CD4-positive, alpha-beta memory T cell (primary cell): ENCODE measurements at regions not wholly inside any gene's neighbourhood (a gene's known extent, or its start where the extent isn't known, plus 50 kb on each side); places are given as distances from the start of the nearest gene placed in this dataset.
"Not testable (repeated sequence)": the region's sequence is repeated elsewhere in the genome, so short reads cannot be mapped to it uniquely, and the experiment has no call there.

ENCODE experiments used
- CTCF ChIA-PET: fragments of 350-600 bp; sonication (Branson Sonifier 250); formaldehyde crosslinking; loops from one replicate; lab custom pipeline; 2021; ENCODE audit warnings: inconsistent platforms; ENCODE audit not compliant: partially characterized antibody; lab: Charles Lee
- POLR2A ChIA-PET: fragments of 350-600 bp; sonication (Branson Sonifier 250); formaldehyde crosslinking; loops from one replicate; lab custom pipeline; 2021; ENCODE audit not compliant: partially characterized antibody; lab: Charles Lee
- DNase-seq, 5 donors: peaks; one replicate each; pipeline versions ENCODE4 v3.0.0 to v3.0.0-alpha.2; 2020 to 2022; ENCODE audit warnings: mixed read lengths in 1 of 5
- H3K27ac ChIP-seq: one replicate; pipeline ENCODE4 v1.7.0; 2013; ENCODE audit warnings: low read depth, low read length
- H3K27me3 ChIP-seq: 2 replicates; pipeline ENCODE4 v1.7.0; 2013; ENCODE audit warnings: mild to moderate bottlenecking, low read length, moderate library complexity; ENCODE audit not compliant: insufficient read depth
- H3K36me3 ChIP-seq: 2 replicates; pipeline ENCODE4 v1.7.0; 2013; ENCODE audit warnings: mild to moderate bottlenecking, low read length, moderate library complexity; ENCODE audit not compliant: insufficient read depth
- H3K4me1 ChIP-seq: 2 replicates; pipeline ENCODE4 v1.7.0; 2013; ENCODE audit warnings: mild to moderate bottlenecking, low read length, moderate library complexity; ENCODE audit not compliant: insufficient read depth
- H3K4me3 ChIP-seq, 2 donors: one replicate each; pipeline ENCODE4 v1.7.0; 2013; ENCODE audit warnings: low read length in 2 of 2, mild to moderate bottlenecking in 1 of 2
- H3K9me3 ChIP-seq, 2 donors: one replicate each; pipeline ENCODE4 v1.7.0; 2013; ENCODE audit warnings: low read length in 2 of 2, control low read depth in 1 of 2; ENCODE audit not compliant: control insufficient read depth in 1 of 2
- H3K27ac Mint-ChIP-seq, 7 donors: one replicate each; pipeline ENCODE4 v1.8.0; 2020 to 2021; ENCODE audit warnings: mixed read lengths in 7 of 7, mild to moderate bottlenecking in 6 of 7, inconsistent platforms in 3 of 7, moderate library complexity in 3 of 7
- H3K27me3 Mint-ChIP-seq, 2 donors: one replicate each; pipeline ENCODE4 v1.8.0; 2020 to 2021; ENCODE audit warnings: mixed read lengths in 2 of 2
- H3K36me3 Mint-ChIP-seq, 2 donors: one replicate each; pipeline ENCODE4 v1.8.0; 2020 to 2021; ENCODE audit warnings: mixed read lengths in 2 of 2, inconsistent platforms in 1 of 2, mild to moderate bottlenecking in 1 of 2
- H3K4me1 Mint-ChIP-seq, 4 donors: one replicate each; pipeline ENCODE4 v1.8.0; 2020 to 2021; ENCODE audit warnings: mixed read lengths in 4 of 4, mild to moderate bottlenecking in 1 of 4
- H3K4me3 Mint-ChIP-seq, 8 donors: one replicate each; pipeline ENCODE4 v1.8.0; 2020 to 2021; ENCODE audit warnings: mixed read lengths in 8 of 8, mild to moderate bottlenecking in 7 of 8, moderate library complexity in 6 of 8, inconsistent platforms in 3 of 8
- H3K9me3 Mint-ChIP-seq, 8 donors: one replicate each; pipeline ENCODE4 v1.8.0; 2020 to 2021; ENCODE audit warnings: mixed read lengths in 8 of 8, mild to moderate bottlenecking in 5 of 8, inconsistent platforms in 3 of 8, moderate library complexity in 1 of 8
- intact Hi-C: fragments of 100-400 bp; cut with micrococcal nuclease; formaldehyde crosslinking; loops from one replicate; pipeline ENCODE4 v1.15.1; 2023

DNA sequence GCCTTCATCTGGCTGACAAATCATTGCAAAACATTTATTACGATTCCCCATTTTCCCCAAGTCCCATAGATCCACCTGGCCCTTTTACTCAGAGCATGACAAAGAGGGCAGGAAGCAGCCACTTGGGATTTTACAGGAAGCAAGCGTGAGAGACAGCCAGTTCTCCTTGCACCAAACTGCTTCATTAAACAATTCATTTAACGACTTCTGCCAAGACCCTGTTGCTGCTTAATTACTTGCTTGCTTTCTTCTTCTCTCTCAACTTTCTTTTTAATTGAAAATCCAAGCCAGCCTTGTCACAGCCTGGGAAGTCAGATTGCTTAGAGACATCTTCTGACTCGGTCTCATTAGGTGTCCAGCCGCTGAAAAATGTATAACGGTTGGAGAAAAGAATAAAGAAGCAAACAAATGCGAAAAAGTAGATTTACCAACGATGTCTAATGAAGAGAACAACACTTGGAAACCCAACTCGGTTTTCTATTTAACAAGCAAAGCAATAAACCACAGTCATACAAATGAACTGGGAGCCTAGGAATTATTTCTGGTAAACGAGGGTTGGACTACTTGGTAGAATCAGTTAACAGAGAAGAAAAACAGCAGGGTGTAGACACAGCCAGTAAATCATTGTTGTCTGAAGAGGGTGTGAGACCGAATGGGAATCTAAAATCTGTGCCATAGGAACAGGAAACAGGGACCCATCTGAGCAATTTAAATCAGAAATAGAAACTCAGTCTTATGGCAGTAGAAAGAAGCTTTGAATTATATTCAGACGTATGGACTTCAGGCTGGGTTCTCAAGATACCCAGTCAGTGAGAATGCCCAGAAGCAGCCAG, 298.3 kb downstream of the LRRC3B start:
- ChIA-PET CTCF (no interaction called here), POLR2A (no interaction called here)
- no peak for DNase-seq
- Histone ChIP-seq H3K27ac (no peak overlapping the region), H3K4me1 (no peaks in the 10 kb centered on the region), H3K27me3 (no peaks in the 10 kb centered on the region), H3K36me3 (no peaks in the 10 kb centered on the region), H3K4me3 (no peak overlapping the region), H3K9me3 (no peaks in the 10 kb centered on the region)
- Mint-ChIP-seq H3K4me1 (no peaks in the 10 kb centered on the region), H3K36me3 (no peaks in the 10 kb centered on the region), H3K9me3 (peaks cover 0 to 7% (median 5%) of the 10 kb centered on the region in 8 donors), H3K27me3 (peaks cover 0 to 2% of the 10 kb centered on the region in 2 donors), H3K27ac (peak overlapping the region in 1 of 7 donors; percentile 15), H3K4me3 (no peak overlapping the region)
- intact Hi-C loops: no loop called here

DNA sequence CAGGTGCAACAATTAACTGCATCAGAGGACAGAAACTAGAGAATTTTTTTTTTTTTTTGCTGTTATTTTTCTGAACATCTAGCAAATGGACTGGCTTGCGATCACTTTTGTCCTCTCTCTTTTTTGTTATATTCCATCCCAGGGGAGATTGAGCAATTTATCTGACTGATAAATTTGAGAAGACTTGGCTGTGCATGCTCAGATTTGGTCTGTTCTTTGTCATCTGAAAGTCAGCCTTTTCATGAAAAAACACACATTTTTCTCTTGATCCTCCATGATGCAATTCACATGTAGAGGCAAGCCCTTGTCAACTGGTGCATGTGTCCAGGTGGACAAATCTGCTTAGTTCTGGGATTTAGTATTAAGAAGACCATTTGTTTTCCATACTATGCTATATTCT, 309.3 kb downstream of the LRRC3B start:
- H3K4me3 ChIP-seq: no peak overlapping the region
- DNase-seq: no peak
- no peaks in the 10 kb centered on the region for H3K4me1 Mint-ChIP-seq
- no peaks in the 10 kb centered on the region for H3K27me3 ChIP-seq
- no peaks in the 10 kb centered on the region for H3K4me1 ChIP-seq
- no peak overlapping the region for H3K27ac Mint-ChIP-seq
- no peaks in the 10 kb centered on the region for H3K9me3 ChIP-seq
- H3K36me3 ChIP-seq: no peaks in the 10 kb centered on the region
- H3K9me3 Mint-ChIP-seq: peaks cover 0 to 11% (median 5%) of the 10 kb centered on the region in 8 donors
- ChIA-PET CTCF (no interaction called here), POLR2A (no interaction called here)
- H3K27me3 Mint-ChIP-seq: no peaks in the 10 kb centered on the region
- H3K36me3 Mint-ChIP-seq: no peaks in the 10 kb centered on the region
- H3K27ac ChIP-seq: no peak overlapping the region
- no peak overlapping the region for H3K4me3 Mint-ChIP-seq
- intact Hi-C loops: no loop called here

DNA sequence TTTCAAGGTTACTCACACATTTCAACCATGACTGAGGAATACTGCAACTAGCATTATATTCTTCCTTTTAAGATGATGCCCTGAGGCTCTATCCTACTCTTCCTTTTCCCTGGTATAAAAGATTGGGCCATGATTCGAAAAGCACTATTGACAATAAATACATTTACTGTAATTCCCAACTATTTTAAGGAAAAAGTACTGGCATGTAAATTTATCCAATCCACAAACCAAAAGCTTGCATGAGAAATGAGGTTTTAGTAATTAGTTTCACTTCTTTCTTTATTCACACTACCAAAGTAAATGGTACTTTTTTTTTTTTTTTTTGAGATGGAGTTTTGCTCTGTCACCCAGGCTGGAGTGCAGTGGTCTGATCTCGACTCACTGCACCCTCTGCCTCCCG, 310.2 kb downstream of the LRRC3B start:
- Histone ChIP-seq H3K4me3 (no peak overlapping the region), H3K4me1 (no peaks in the 10 kb centered on the region), H3K27ac (no peak overlapping the region), H3K9me3 (no peaks in the 10 kb centered on the region), H3K27me3 (no peaks in the 10 kb centered on the region), H3K36me3 (no peaks in the 10 kb centered on the region)
- intact Hi-C loops: no loop called here
- Mint-ChIP-seq H3K4me3 (no peak overlapping the region), H3K27me3 (no peaks in the 10 kb centered on the region), H3K4me1 (no peaks in the 10 kb centered on the region), H3K9me3 (peaks cover 0 to 11% (median 5%) of the 10 kb centered on the region in 8 donors), H3K27ac (no peak overlapping the region), H3K36me3 (no peaks in the 10 kb centered on the region)
- ChIA-PET POLR2A (no interaction called here), CTCF (no interaction called here)
- no peak for DNase-seq

DNA sequence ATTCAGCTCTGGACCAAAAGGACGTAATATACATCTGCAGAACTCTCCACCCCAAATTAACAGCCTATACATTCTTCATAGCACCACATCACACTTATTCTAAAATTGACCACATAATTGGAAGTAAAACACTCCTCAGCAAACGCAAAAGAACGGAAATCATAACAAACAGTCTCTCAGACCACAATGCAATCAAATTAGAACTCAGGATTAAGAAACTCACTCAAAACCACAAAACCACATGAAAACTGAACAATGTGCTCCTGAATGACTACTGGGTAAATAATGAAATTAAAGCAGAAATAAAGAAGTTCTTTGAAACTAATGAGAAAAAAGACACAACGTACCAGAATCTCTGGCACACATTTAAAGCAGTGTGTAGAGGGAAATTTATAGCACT, 322.9 kb downstream of the LRRC3B start:
- H3K27me3 ChIP-seq, POLR2A ChIA-PET, H3K4me3 Mint-ChIP-seq, H3K36me3 Mint-ChIP-seq, CTCF ChIA-PET, H3K27ac Mint-ChIP-seq, H3K4me1 Mint-ChIP-seq, H3K27ac ChIP-seq, DNase-seq, H3K27me3 Mint-ChIP-seq, intact Hi-C loops, H3K36me3 ChIP-seq, H3K9me3 ChIP-seq, H3K4me3 ChIP-seq, H3K4me1 ChIP-seq: not testable (repeated sequence)
- H3K9me3 Mint-ChIP-seq: peaks cover 0 to 13% (median 9%) of the 10 kb centered on the region in 8 donors

DNA sequence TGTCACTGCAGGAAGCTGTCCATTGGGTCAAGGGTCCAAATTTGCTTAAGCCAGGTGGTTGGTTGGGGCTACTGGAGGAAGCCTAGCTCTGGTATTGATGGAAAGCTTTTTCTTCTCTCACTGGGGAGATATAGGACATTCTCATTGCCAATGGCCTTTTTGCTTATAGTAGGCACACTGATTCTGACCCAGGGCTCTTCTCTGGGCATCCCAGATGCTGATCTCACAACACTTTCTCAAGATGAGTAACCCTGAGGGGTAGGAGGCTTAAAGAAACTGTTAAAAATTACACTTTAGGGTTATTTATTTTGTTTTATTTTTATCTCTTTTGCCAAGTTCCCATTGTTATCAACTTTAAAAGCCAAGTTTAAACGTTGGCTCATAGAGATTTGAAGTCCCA, 337.8 kb downstream of the LRRC3B start:
- no peaks in the 10 kb centered on the region for H3K27me3 Mint-ChIP-seq
- intact Hi-C loops: no loop called here
- Histone ChIP-seq H3K9me3 (no peaks in the 10 kb centered on the region), H3K27me3 (no peaks in the 10 kb centered on the region), H3K36me3 (no peaks in the 10 kb centered on the region), H3K4me3 (no peak overlapping the region), H3K27ac (no peak overlapping the region), H3K4me1 (no peaks in the 10 kb centered on the region)
- no peak overlapping the region for H3K4me3 Mint-ChIP-seq
- peaks cover 0 to 10% (median 3%) of the 10 kb centered on the region in 8 donors for H3K9me3 Mint-ChIP-seq
- no peaks in the 10 kb centered on the region for H3K4me1 Mint-ChIP-seq
- H3K36me3 Mint-ChIP-seq: no peaks in the 10 kb centered on the region
- POLR2A ChIA-PET: no interaction called here
- CTCF ChIA-PET: no interaction called here
- no peak overlapping the region for H3K27ac Mint-ChIP-seq
- DNase-seq: no peak

DNA sequence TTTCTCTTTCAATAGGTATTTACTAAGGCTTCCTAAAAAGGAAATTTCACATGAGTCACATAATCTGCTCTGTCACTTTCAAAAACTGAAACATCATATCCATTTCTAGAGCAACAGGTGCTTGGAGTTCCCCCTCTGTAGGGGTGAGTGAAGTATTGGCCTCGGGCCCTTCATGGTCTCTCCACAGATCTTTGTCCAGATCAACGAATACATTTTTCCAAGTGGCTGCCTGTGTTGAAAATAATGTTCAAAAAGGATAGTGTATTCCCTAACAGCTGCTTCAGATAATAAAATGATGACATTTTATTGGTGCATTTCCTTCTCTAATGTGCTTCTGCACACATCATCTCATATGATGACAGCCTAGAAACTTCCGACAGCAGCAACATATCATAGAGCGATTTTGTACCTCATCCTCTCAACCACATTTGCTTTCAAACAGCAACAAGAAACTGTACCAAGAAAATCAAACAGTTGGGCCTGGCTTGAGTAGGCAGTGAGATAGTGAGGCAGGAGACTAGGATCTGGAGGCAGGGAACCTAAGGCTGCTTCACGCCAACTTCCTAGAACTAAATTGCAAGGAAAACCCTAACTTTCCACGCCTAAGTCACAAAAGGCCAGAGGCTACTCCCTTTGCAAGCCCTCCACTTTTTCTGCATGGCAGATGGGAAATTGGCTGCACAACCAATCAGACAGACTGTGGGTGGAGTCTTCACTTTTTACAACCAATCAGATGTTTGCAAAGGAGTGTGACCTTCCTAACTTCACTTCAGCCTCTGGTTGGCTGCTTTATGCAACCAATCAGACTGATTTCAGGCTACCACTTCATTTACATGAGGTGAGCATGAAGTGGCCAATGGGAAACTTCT, 340.2 kb downstream of the LRRC3B start:
- DNase-seq: no peak
- Mint-ChIP-seq H3K36me3 (no peaks in the 10 kb centered on the region), H3K4me3 (no peak overlapping the region), H3K4me1 (no peaks in the 10 kb centered on the region), H3K27me3 (no peaks in the 10 kb centered on the region), H3K27ac (no peak overlapping the region), H3K9me3 (peaks cover 0 to 8% (median 0%) of the 10 kb centered on the region in 8 donors)
- Histone ChIP-seq H3K4me3 (no peak overlapping the region), H3K9me3 (no peaks in the 10 kb centered on the region), H3K36me3 (no peaks in the 10 kb centered on the region), H3K4me1 (no peaks in the 10 kb centered on the region), H3K27ac (no peak overlapping the region), H3K27me3 (no peaks in the 10 kb centered on the region)
- ChIA-PET POLR2A (no interaction called here), CTCF (no interaction called here)
- intact Hi-C loops: no loop called here

DNA sequence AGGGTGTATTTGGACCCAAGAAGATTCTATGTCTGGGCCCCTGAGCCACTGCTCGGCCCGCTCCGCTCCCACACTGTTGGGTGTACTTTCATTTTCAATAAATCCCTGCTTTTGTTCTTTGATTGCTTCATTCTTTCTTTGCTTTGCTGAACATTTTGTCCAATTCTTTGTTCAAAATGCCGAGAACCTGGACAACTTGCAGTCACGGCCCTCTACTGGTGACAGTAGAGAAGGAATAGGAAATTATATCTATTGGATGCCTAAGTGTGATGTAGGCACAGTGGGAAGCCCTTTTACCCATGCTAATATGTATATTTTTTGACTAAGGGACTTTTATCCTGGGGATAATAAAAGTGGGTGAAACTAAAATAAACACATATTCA, 340.8 kb downstream of the LRRC3B start:
- Histone ChIP-seq H3K27ac (no peak overlapping the region), H3K4me1 (no peaks in the 10 kb centered on the region), H3K36me3 (no peaks in the 10 kb centered on the region), H3K4me3 (no peak overlapping the region), H3K27me3 (no peaks in the 10 kb centered on the region), H3K9me3 (no peaks in the 10 kb centered on the region)
- intact Hi-C loops: no loop called here
- DNase-seq: no peak
- Mint-ChIP-seq H3K4me1 (no peaks in the 10 kb centered on the region), H3K27me3 (no peaks in the 10 kb centered on the region), H3K9me3 (peaks cover 0 to 8% (median 0%) of the 10 kb centered on the region in 8 donors), H3K36me3 (no peaks in the 10 kb centered on the region), H3K4me3 (no peak overlapping the region), H3K27ac (no peak overlapping the region)
- ChIA-PET POLR2A (no interaction called here), CTCF (no interaction called here)
